SK-N-SH (cell line): ENCODE measurements at regions not wholly inside any gene's neighbourhood (a gene's known extent, or its start where the extent isn't known, plus 50 kb on each side); places are given as distances from the start of the nearest gene placed in this dataset.

Experiments used
- CTCF ChIA-PET: fragments of 300-600, 350-600 bp; formaldehyde crosslinking; extraction: SDS; loops from one replicate; lab custom pipeline; 2021; lab: Yijun Ruan, JAX
- POLR2A ChIA-PET: fragments of 350-600 bp; sonication (Branson Sonifier 250); formaldehyde crosslinking; extraction: SDS; loops from one replicate; lab custom pipeline; 2020; ENCODE audit warnings: antibody characterized with exemption, inconsistent platforms; lab: Yijun Ruan, JAX
- DNase-seq: peaks from one replicate; pipeline ENCODE4 v3.0.0; 2012
- H2AFZ ChIP-seq: fragments of 200-600 bp; sonication (generic); 2 replicates; pipeline ENCODE4 v1.8.1; 2016; ENCODE audit warnings: antibody characterized with exemption, mild to moderate bottlenecking, low read depth
- H3F3A ChIP-seq: fragments of 200-600 bp; sonication (generic); replicated peaks from 2 replicates; pipeline ENCODE3; 2016; ENCODE audit warnings: antibody characterized with exemption, mild to moderate bottlenecking; ENCODE audit not compliant: insufficient read depth
- H3K27ac ChIP-seq, 2 experiments: fragments of 200-500 bp in 1 of 2; fragments of 200-600 bp in 1 of 2; sonication (Bioruptor generic) in 1 of 2; sonication (generic), shearing (Covaris generic) in 1 of 2; 2 replicates each; pipeline versions ENCODE4 v1.5.1 to v1.6.1; 2014 to 2016; ENCODE audit warnings: low read depth in 2 of 2, inconsistent platforms in 1 of 2, low read length in 1 of 2, mild to moderate bottlenecking in 1 of 2, mixed read lengths in 1 of 2
- H3K27me3 ChIP-seq: fragments of 200-600 bp; sonication (generic), shearing (Covaris generic); 2 replicates; pipeline ENCODE4 v1.6.1; 2016; ENCODE audit warnings: mixed run types; ENCODE audit not compliant: insufficient read depth
- H3K36me3 ChIP-seq, 2 experiments: fragments of 200-500 bp in 1 of 2; fragments of 200-600 bp in 1 of 2; sonication (Bioruptor generic) in 1 of 2; sonication (generic) in 1 of 2; replicated peaks in 1 of 2; 2 replicates each; pipeline versions ENCODE3 to v1.5.1; 2014 to 2016; ENCODE audit warnings: low read length in 1 of 2, mild to moderate bottlenecking in 1 of 2; ENCODE audit not compliant: insufficient read depth in 2 of 2, control insufficient read depth in 1 of 2
- H3K4me1 ChIP-seq, 2 experiments: fragments of 200-500 bp in 1 of 2; fragments of 200-600 bp in 1 of 2; sonication (Bioruptor generic) in 1 of 2; sonication (generic), shearing (Covaris generic) in 1 of 2; 2 replicates each; pipeline versions ENCODE4 v1.5.1 to v1.6.1; 2014 to 2016; ENCODE audit warnings: low read depth in 1 of 2, low read length in 1 of 2, mixed run types in 1 of 2; ENCODE audit not compliant: insufficient read depth in 2 of 2, control insufficient read depth in 1 of 2
- H3K4me2 ChIP-seq: fragments of 200-600 bp; sonication (generic), shearing (Covaris generic); 2 replicates; pipeline ENCODE4 v1.6.1; 2017; ENCODE audit warnings: mixed run types
- H3K4me3 ChIP-seq, 2 experiments: fragments of 200-500 bp in 1 of 2; fragments of 200-600 bp in 1 of 2; sonication (Bioruptor generic) in 1 of 2; sonication (generic), shearing (Covaris generic) in 1 of 2; 2 replicates each; pipeline versions ENCODE4 v1.5.1 to v1.8.1; 2014 to 2016; ENCODE audit warnings: low read depth in 2 of 2, inconsistent platforms in 1 of 2, low read length in 1 of 2, mild to moderate bottlenecking in 1 of 2, mixed read lengths in 1 of 2, moderate library complexity in 1 of 2
- H3K79me2 ChIP-seq: fragments of 200-600 bp; sonication (generic); 2 replicates; pipeline ENCODE4 v1.8.1; 2017; ENCODE audit warnings: mild to moderate bottlenecking; ENCODE audit not compliant: insufficient read depth
- H3K9ac ChIP-seq: fragments of 200-600 bp; sonication (generic); 2 replicates; pipeline ENCODE4 v1.6.1; 2017; ENCODE audit warnings: mixed run types
- H3K9me2 ChIP-seq: fragments of 200-600 bp; sonication (generic); 2 replicates; pipeline ENCODE4 v1.6.1; 2017; ENCODE audit warnings: mixed run types
- H3K9me3 ChIP-seq: fragments of 200-600 bp; sonication (generic); 2 replicates; pipeline ENCODE4 v1.6.1; 2017; ENCODE audit warnings: mixed run types, mild to moderate bottlenecking, moderate library complexity
- H4K20me1 ChIP-seq: fragments of 200-600 bp; sonication (generic); 2 replicates; pipeline ENCODE4 v1.6.1; 2017; ENCODE audit warnings: mild to moderate bottlenecking, mixed run types; ENCODE audit not compliant: insufficient read depth
- CHD2 ChIP-seq: fragments of 150-350 bp; IDR thresholded peaks from 2 replicates; pipeline ENCODE4 v1.6.1; 2018; ENCODE audit warnings: low read length; ENCODE audit not compliant: partially characterized antibody
- CTCF ChIP-seq: fragments of 200-600 bp; sonication (generic); IDR thresholded peaks from 2 replicates; pipeline ENCODE4 v1.6.1; 2017; ENCODE audit warnings: antibody characterized with exemption, mild to moderate bottlenecking, moderate library complexity
- EP300 ChIP-seq, 2 experiments: IDR thresholded peaks; 2 replicates each; pipeline versions ENCODE4 v1.4.0 to v1.6.1; 2012; ENCODE audit warnings: borderline replicate concordance in 1 of 2, low read depth in 1 of 2, low read length in 1 of 2
- EZH2phosphoT487 ChIP-seq: fragments of 200-600 bp; sonication (generic); IDR thresholded peaks from 2 replicates; pipeline ENCODE4 v1.6.1; 2017; ENCODE audit warnings: low read depth, mixed run types, mild to moderate bottlenecking, antibody characterized with exemption, moderate library complexity, borderline replicate concordance
- GABPA ChIP-seq: IDR thresholded peaks from 2 replicates; pipeline ENCODE4 v1.4.0; 2012; ENCODE audit warnings: low read depth, mild to moderate bottlenecking
- GATA2 ChIP-seq: sonication (generic); formaldehyde crosslinking; IDR thresholded peaks from 2 replicates; pipeline ENCODE4 v1.5.0; 2020; ENCODE audit warnings: mild to moderate bottlenecking, missing genetic modification reagents
- IRF3 ChIP-seq: fragments of 150-350 bp; IDR thresholded peaks from 2 replicates; pipeline ENCODE4 v1.6.1; 2016; ENCODE audit warnings: mild to moderate bottlenecking, low read depth, low read length
- JUND ChIP-seq: IDR thresholded peaks from 2 replicates; pipeline ENCODE4 v1.4.0; 2012
- MAX ChIP-seq: IDR thresholded peaks from 2 replicates; pipeline ENCODE4 v1.4.0; 2012; ENCODE audit warnings: low read depth
- NFIC ChIP-seq: IDR thresholded peaks from 2 replicates; pipeline ENCODE4 v1.4.0; 2012; ENCODE audit warnings: borderline replicate concordance
- NRF1 ChIP-seq: IDR thresholded peaks from 2 replicates; pipeline ENCODE4 v1.6.1; 2012; ENCODE audit warnings: low read depth, mild to moderate bottlenecking, low read length
- PBX3 ChIP-seq: IDR thresholded peaks from 2 replicates; pipeline ENCODE4; 2012
- POLR2AphosphoS5 ChIP-seq: IDR thresholded peaks from 2 replicates; pipeline ENCODE4 v1.6.1; 2012; ENCODE audit warnings: low read depth, low read length
- RXRA ChIP-seq: IDR thresholded peaks from 2 replicates; pipeline ENCODE4 v1.4.0; 2012; ENCODE audit warnings: low read depth, mild to moderate bottlenecking, borderline replicate concordance
- SMC3 ChIP-seq: IDR thresholded peaks from 2 replicates; pipeline ENCODE4 v1.6.1; 2012; ENCODE audit warnings: low read depth, low read length, improper control_type of control experiment
- TCF12 ChIP-seq: IDR thresholded peaks from 2 replicates; pipeline ENCODE4 v1.4.0; 2012
- USF1 ChIP-seq: IDR thresholded peaks from 2 replicates; pipeline ENCODE4 v1.4.0; 2012; ENCODE audit warnings: low read depth, borderline replicate concordance
- YY1 ChIP-seq: IDR thresholded peaks from 2 replicates; pipeline ENCODE4 v1.4.0; 2012; ENCODE audit warnings: low read depth, mild to moderate bottlenecking
- WGBS: methylation state at CpG from one replicate; pipeline ENCODE4 v1.1.6; 2017; ENCODE audit warnings: low lambda C conversion rate; 5-methylcytosine and 5-hydroxymethylcytosine counted together
- TF ChIP-seq, protein P1 (sequence below): IDR thresholded peaks from 2 replicates; pipeline ENCODE4 v1.4.0; 2012; ENCODE audit warnings: low read depth, borderline replicate concordance

DNA sequence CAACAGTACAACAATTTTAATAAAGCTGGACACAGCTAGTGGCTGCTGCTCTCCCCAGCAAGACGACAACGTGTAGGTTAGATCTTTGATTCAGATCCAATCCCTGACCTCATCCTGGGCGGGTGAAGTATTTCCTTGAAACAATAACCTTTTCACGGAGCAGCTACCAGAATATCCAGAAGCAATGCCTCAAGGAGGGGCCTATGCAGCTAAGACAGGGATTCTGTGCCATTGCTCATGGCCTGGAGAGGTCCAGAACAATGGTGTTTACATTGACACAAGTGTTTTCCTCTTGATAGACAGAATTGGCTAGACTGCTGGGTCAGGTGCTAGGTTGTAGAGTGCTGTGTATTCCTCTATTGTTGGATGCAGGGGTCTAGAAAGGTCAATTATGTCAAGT, 520.1 kb downstream of the BCL11A start:
- no peaks in the 10 kb centered on the region for H3F3A ChIP-seq
- no peak overlapping the region for H3K4me2 ChIP-seq
- no peaks in the 10 kb centered on the region for H3K27me3 ChIP-seq
- TF ChIP-seq GATA2 = no peak
- no peak for TF ChIP-seq PBX3
- no peak for TF ChIP-seq CTCF
- TF ChIP-seq USF1 = no peak
- TF ChIP-seq, protein P1, sequence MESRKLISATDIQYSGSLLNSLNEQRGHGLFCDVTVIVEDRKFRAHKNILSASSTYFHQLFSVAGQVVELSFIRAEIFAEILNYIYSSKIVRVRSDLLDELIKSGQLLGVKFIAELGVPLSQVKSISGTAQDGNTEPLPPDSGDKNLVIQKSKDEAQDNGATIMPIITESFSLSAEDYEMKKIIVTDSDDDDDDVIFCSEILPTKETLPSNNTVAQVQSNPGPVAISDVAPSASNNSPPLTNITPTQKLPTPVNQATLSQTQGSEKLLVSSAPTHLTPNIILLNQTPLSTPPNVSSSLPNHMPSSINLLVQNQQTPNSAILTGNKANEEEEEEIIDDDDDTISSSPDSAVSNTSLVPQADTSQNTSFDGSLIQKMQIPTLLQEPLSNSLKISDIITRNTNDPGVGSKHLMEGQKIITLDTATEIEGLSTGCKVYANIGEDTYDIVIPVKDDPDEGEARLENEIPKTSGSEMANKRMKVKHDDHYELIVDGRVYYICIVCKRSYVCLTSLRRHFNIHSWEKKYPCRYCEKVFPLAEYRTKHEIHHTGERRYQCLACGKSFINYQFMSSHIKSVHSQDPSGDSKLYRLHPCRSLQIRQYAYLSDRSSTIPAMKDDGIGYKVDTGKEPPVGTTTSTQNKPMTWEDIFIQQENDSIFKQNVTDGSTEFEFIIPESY = no peak
- TF ChIP-seq CHD2 = no peak
- no peaks in the 10 kb centered on the region for H3K79me2 ChIP-seq
- H3K9me3 ChIP-seq = no peaks in the 10 kb centered on the region
- no peaks in the 10 kb centered on the region for H3K4me1 ChIP-seq
- no peaks in the 10 kb centered on the region for H3K36me3 ChIP-seq
- ChIA-PET CTCF (no interaction called here), POLR2A (no interaction called here)
- H4K20me1 ChIP-seq = no peaks in the 10 kb centered on the region
- no peak overlapping the region for H3K27ac ChIP-seq
- 20% methylated on average over 4 of the region's 4 CpGs for WGBS
- no peak overlapping the region for H2AFZ ChIP-seq
- no peak overlapping the region for H3K4me3 ChIP-seq
- no peak for DNase-seq
- H3K9ac ChIP-seq = no peak overlapping the region
- H3K9me2 ChIP-seq = no peaks in the 10 kb centered on the region

GRCh38 chr2:60029566-60029883, 523.9 kb downstream of the BCL11A start:
- Histone ChIP-seq H3K4me2 (no peak overlapping the region), H3K9ac (no peak overlapping the region), H3K36me3 (no peaks in the 10 kb centered on the region), H3K27ac (no peak overlapping the region), H3K9me3 (no peaks in the 10 kb centered on the region), H3K4me1 (no peaks in the 10 kb centered on the region), H3K27me3 (no peaks in the 10 kb centered on the region), H4K20me1 (no peaks in the 10 kb centered on the region), H3K79me2 (no peaks in the 10 kb centered on the region), H3K4me3 (no peak overlapping the region), H2AFZ (no peak overlapping the region), H3K9me2 (no peaks in the 10 kb centered on the region), H3F3A (no peaks in the 10 kb centered on the region)
- CTCF ChIA-PET = no interaction called here
- 5% methylated on average over 1 of the region's 1 CpG for WGBS
- TF ChIP-seq RXRA = no peak
- no peak for TF ChIP-seq PBX3
- TF ChIP-seq NFIC = no peak
- no peak for TF ChIP-seq EZH2phosphoT487
- no peak for TF ChIP-seq CHD2
- no peak for TF ChIP-seq MAX
- no peak for TF ChIP-seq SMC3
- no peak for TF ChIP-seq TCF12
- no peak for TF ChIP-seq NRF1
- TF ChIP-seq POLR2AphosphoS5 = no peak
- no peak for TF ChIP-seq IRF3
- TF ChIP-seq GABPA = no peak
- no peak for TF ChIP-seq EP300 (IDR thresholded peaks at IDR 0.05; ENCODE audit: borderline replicate concordance in 1 of 2, low read depth in 1 of 2, low read length in 1 of 2)
- no peak for TF ChIP-seq JUND
- TF ChIP-seq YY1 = no peak
- no peak for DNase-seq
- POLR2A ChIA-PET = no interaction called here
